ENCODE measurements at regions not wholly inside any gene's neighbourhood (a gene's known extent, or its start where the extent isn't known, plus 50 kb on each side); places are given as distances from the start of the nearest gene placed in this dataset.

GRCh38 chr11:110358336-110358735 is 61.9 kb upstream of the RDX start:
- TF ChIP-seq, protein P1, sequence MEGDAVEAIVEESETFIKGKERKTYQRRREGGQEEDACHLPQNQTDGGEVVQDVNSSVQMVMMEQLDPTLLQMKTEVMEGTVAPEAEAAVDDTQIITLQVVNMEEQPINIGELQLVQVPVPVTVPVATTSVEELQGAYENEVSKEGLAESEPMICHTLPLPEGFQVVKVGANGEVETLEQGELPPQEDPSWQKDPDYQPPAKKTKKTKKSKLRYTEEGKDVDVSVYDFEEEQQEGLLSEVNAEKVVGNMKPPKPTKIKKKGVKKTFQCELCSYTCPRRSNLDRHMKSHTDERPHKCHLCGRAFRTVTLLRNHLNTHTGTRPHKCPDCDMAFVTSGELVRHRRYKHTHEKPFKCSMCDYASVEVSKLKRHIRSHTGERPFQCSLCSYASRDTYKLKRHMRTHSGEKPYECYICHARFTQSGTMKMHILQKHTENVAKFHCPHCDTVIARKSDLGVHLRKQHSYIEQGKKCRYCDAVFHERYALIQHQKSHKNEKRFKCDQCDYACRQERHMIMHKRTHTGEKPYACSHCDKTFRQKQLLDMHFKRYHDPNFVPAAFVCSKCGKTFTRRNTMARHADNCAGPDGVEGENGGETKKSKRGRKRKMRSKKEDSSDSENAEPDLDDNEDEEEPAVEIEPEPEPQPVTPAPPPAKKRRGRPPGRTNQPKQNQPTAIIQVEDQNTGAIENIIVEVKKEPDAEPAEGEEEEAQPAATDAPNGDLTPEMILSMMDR (conservative IDR thresholded peaks at IDR 0.05): no peak
- no peak for TF ChIP-seq EZH2 (IDR thresholded peaks at IDR 0.05; ENCODE audit: low read depth)

All from PC-9 (cell line).